ENCODE measurements at regions not wholly inside any gene's neighbourhood (a gene's known extent, or its start where the extent isn't known, plus 50 kb on each side); places are given as distances from the start of the nearest gene placed in this dataset.
"Not testable (repeated sequence)": the region's sequence is repeated elsewhere in the genome, so short reads cannot be mapped to it uniquely, and the experiment has no call there.

DNA sequence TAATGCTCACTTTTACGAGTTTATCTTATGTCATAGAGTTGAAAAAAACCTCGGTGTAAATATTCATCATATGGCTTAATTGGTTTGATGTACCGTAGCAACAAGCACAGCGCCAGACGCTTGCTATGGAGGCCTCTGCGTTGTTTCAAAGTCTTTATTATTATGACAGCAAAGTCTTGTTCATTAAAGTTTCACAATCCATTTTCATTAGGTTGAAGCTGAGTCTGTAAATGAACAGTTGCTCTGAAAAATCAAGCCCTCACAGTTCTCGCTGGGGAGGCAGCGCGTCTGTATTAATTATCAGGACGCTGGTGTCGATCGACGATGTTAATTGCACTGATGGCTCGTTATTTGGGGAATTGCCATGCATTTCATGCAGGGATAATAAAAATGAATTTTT is 185.6 kb downstream of the INSC start:
- no peak for DNase-seq

DNA sequence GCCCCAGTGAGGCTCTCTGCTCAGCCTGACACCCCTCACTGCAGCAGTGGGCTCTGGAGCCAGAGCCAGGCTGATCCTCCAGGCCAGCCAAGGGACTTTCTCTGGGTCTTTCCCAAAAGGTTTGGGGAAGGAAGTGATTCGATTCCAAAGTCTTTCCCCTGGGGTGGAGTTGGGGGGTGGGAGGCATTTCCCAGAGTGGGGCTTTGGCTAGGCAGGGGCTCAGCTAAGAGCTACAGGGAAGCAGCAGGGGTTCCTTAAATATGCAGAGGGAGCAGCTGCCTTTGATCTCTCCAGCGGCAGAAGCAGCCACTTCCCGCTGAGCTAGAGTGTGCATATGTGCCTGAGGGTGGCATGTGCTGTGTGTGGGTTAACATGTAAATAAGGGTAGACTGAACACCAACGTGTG is 192.9 kb downstream of the INSC start:
- no peak for DNase-seq

DNA sequence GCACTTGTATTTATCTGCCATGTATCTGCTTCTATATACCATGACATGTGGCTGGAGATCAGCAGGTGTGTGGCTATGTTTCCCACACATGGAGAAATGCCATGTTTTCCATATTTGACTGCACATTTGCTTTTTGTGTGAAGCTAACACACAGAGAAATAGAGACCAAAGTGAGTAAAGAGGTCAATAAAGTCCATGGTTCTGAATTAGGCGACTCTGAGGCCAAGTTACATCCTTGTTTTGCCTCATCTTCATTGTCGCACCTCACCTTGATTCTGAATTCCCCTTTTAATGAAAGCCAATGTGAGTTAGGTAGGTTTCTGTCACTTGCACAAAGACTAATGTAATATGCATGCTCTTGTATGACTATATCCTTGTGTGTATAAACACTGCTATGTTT is 194.1 kb downstream of the INSC start:
- no peak for DNase-seq

DNA sequence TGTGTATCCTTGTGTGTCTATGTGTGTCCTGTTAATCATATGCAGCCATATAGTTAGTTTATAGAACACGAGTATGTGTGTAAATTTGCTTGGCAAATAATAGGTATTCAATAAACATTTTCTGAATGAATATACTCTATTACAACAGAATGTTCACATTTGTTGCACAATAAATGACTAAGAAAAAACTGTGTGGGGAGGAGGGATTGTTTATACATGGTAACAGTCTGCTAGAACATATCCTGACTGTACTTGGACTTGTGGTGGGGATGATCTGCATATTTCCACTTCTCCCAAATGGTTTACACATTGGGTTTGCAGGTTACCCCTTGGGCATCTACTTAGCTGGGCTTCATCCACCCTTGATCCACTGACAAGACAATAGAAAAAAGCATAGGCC is 194.6 kb downstream of the INSC start:
- no peak for DNase-seq

DNA sequence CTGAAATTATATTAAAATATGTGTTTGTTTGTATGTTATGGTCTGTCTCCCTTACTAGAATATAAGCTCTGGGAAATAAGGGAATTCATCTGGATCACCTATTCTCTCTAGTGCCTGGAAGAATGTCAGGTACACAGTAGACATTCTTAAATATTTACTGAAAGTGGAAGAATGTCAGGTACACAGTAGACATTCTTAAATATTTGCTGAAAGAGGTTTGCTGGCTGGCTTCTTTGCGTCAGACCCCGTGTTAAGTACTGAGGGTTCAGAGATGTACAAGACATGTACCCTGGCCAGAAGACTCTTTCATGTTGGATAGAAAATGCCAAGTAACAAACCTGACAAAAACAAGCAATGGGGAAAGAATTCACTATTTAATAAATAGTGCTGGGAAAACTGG is 199.1 kb downstream of the INSC start:
- DNase-seq, result no peak

DNA sequence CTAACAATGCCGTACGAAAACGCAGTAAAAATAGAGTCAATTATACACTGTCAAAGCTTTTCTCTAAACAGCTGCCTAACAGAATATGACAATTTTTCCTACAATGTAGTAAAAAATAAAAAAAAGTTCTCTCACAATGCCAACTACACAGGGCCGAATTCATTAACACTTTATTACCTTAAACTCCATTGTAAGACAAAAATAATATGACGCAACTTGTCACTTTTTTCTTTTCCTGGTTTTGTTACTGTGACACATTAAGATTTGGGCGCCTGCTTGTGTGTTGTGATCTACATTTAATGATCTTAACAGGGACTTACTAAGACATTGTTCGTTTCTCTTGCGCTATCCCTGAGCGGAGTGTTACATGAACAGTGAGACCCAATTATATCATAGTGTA is 204.1 kb downstream of the INSC start:
- DNase-seq, result no peak

DNA sequence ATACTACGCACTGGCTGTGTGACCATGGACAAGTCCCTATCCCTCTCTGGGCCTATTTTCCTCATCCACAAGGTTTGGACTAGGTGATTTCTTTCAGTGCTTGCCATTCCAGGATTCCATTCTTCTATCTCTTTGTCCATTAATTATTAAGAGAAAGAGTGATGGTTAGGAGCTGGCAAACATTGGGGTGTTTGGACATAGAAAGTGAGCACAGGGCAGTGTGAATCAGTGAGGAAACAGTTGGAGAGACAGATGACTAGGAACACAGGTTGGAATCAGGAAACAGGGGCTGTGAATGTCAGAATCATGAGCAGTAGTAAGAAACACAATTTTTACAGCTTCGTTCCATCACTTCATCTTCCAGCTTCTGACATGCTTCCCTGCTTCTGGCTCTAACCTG is 211.8 kb downstream of the INSC start:
- no peak for DNase-seq

DNA sequence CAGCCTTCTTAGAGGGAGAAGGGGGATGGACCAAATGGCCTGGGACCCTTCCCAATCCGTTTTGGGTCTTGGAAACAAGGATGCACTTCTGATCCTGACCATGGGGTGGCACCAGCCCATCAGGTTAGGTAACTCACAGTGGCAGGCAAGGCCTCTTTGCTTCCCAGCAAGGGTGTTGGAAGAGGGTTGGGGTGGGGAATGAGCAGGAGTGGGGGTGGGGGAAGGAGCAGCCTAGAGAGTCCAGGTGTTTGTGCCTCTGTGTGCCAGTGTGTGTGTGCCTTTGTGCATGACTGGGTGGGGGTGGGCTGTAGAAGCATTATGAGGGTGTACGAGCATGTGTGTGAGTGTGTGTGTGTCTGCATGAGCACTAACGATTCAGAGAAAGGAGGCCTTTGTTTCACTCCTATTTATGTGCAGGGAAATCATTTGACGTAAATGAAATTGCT is 213.1 kb downstream of the INSC start:
- peak; percentile 79 for DNase-seq

DNA sequence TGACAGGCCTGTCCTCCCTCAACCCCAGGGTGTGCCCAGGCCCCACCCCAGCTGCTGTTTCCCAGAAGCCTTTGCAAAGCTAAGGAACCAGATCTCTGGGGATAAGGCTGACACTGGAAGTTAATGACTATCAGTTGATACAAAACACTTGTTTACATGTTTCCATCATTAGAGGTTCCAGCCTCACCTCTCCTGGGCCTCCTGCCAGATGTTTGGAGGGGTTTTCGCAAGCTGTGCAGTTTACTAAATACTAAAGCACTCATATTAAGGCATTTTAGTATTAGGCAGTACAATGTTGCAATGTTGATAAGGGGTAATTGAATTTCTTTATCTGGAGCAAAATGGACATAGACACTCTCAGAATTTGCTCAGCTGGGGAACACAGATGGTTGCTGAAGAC is 218.7 kb downstream of the INSC start:
- no peak for DNase-seq

DNA sequence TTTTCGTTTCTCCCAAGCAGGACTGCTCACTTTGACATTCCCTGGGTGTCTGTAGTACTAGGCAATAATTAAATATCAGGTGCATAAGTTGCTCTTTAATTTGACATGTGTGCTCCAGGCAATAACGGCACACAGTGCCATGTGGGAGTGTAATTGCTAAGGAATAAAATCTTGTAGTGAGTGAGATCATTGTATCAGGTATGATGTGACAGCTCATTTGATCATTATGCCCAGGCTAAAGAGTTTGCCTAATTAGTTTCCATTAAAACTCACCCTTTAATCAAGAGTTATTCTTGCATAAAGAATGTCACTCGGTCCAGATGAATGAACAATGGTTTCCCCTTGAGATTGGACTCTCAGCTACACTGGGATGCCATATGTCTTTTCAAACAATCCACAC is 220.0 kb downstream of the INSC start:
- no peak for DNase-seq

DNA sequence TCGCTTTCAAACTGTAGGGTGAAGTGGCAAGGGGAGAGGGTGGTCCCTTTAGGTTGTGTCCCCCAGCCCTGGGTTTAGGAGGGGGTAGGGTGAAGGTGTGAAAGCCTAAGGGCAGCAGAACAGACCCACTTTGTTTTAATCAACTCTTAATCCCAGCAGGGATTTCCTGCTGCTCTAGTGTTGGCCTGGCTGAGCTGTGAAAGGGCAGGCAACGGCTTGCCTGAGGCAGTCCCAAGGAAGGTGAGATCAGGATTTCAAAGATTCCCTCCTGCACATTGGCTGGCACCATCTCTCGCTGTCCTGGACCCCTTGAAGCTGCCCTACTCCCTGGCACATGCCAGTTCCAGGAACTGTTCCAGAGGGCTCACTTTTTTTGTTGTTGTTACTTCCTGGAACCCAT is 221.3 kb downstream of the INSC start:
- DNase-seq, result no peak

DNA sequence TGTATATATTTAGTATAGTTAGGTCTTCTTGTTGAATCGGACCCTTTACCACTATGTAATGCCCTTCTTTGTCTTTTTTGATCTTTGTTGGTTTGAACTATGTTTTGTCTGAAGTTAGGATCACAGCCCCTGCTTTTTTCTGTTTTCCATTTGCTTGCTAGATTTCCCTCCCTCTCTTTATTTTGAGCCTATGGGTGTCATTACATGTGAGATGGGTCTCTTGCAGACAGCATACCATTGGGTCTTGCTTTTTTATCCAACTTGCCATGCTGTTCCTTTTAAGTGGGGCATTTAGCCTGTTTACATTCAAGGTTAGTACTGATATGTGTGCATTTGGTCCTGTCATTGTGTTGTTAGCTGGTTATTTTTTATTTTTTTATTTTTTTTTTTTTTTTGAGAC is 224.6 kb downstream of the INSC start:
- DNase-seq, result no peak

DNA sequence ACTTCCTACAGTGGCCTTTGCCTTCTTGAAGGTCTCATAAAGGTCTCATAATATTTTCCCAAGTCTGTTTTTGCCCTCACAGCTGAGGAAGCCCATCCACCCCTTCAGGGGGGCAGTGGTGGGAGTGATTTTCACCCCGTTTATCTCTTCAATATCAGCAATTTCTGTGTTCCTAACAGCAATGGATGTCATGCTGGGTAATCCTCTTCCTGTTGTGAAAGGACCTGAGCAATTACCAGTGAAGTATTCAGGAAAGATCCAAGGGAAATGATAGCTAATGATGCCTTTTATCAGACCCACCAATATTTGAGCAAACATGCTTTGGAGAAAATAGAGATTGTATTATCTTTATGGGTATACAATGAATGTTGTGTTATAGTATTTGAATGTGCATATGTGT is 226.9 kb downstream of the INSC start:
- DNase-seq, result no peak

DNA sequence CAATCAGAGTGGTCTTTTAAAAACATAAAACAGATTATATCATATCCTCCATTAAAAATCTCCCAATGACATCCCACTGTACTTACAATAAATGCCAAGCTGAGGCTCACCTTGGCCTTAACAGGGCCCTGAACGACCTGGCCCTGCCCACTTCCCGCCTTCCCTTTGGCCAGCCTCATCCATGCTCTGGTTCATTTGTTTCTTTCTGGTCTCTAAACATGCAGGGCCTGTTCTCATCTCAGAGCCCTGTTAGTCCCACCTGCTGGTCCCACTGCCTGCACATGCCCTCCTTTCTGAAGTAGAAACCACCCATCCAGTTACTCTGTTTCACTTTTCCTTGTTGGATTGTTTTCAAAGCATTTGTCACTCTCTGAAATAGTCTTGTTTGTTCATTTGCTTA is 227.4 kb downstream of the INSC start:
- DNase-seq, result no peak

DNA sequence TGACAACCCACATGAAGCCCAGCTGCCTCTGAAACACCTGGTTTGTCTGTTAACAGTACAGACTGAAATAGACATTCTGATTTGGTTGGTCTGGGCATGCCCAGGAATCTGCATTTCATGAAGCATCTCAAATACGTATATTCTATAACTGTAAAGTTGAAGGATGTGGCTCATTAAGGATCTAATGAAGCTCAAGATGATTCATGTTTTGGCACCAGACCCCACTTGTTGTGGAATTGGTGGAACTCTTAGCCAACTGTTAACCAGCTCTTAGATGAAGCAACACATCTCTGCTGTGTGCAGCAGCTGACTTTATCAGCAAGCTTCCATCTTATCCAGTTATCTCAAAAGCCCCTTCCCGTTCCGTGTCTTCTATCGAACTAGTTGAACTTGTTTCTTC is 232.2 kb downstream of the INSC start:
- no peak for DNase-seq

DNA sequence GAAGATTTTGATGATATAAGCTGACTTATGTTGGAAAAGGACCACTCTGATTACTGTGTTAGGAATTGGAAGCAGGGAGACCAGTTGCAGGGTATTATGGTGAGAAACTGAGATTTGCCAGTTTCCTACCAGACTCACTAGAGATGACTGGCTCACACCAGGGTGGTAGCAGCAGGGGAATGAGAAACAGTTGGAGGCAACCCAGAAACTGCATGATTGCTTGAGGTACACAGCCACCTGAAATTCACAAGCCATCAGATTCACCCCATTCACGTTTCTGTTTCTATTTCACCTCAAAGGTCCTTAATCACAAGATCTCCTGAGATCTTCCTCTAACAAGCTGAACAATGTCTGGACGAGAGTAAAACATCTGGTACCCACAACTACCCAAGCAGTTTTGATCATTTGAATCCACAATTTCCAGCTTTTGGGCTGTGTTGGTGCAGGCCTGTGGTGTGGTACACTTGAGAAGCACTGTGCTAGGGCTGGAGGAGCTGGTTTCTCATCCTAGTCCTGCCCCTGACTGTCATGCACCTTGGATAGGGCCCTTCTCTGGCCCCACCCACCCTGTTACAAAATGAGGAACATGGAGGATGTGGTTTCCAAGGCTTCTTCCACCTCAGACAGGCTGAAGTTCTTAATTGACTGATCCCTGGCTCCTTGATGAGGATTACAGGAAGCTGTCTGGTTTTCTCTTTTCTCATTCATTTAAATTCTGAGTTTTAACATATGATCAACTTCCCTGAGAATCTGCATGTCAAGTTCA is 233.4 kb downstream of the INSC start:
- DNase-seq, result no peak

DNA sequence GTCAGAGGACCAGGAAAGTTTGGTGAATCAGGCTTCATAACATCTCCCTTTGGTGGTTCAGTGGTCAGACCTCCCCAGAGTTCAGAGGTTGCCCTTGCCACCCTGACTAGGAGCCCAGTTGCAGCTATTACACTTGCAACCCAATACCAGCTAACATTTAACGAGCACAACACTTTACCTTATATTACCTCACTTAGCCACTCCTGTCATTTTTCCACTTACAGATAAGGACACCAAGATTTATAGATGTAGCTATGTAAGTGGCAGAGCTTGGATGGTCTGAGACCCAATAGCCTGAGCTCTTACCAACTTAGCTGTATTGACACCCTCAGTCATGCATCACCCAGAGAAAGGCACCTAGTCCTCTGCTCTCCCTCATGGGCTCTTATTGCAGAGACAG is 234.7 kb downstream of the INSC start:
- DNase-seq, result no peak

DNA sequence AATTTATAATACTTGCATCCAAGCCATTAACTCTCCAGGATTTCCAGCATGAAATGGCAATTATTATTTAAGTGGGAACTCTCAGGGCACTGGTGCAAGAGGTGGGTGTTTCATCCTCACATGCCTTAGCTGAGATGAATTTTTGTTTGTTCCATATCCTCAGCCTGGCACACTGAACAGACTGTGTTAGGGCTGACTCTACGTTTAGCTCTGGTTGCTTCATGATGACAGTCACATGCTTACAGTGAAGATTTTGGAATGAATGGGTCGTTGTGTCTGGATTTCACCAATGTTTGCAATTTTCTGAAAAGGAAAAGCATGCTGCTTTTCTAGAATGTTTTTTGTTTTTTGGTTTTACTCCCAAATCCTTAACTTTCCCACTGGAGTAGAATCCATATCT is 246.6 kb downstream of the INSC start:
- no peak for DNase-seq

DNA sequence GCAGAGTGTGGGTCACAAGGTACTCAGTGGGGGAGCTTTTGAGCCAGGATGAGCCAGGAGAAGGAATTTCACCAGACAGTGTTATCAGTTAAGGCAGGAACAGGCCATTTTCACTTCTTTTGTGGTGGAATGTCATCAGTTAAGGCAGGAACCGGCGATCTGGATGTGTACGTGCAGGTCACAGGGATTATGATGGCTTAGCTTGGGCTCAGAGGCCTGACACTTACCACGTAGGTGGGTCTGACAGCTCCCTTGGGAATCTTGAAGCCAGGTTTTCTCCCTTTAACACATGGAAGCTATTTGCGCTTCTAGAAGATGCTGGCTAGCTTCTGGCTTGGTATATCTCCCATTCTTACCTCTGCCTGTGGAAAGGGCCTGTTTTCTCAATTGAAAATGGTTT is 250.6 kb downstream of the INSC start:
- not testable (repeated sequence) for DNase-seq

DNA sequence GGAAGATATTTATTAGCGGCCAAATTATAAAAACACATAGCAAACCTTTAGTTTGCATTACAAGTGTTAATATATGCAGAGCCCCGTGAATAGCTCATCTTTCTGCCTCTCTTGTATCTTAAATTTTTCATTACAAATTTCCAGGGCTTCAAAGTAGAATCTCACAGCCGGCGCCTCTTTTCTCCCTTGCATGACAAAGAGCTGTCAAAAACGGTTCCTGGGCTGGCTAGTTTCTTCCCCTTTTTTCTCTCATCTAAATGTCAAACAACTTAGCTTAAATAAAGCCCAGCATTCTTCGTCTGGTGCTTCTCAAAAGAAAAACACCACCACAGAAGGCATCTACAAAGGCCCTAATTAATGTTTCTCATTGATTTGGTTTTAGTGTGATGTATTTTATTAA is 253.0 kb downstream of the INSC start:
- DNase-seq, result no peak

DNA sequence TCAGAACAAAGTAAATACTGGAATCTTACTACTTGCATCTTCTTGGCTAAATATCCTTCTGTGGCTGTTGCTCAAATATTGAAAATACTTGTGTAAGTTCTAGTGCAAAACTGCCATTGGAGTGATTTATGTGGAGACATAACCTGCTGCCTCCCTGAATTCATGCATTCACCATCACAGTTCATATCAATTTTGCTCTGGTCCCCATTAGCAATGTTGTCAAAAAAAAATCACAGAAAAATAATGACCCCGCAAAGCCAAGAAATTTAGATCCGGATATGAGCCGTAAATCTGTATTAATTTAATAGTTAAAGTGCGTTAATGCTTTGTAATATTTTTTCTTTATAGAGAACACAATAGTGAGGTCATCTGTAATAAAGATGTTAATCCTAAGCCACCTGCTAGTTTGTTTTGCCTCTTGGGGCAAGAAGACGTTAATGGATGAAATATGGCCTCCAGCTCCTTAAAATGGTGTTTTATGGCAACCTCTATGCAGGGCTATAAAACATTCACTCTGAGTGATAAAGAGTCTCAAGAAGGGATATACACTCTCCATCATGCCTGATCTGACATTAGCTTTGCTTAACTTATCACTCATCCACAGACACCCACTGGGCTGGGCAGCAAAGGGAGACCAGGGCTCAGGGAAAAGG is 255.9 kb downstream of the INSC start:
- no peak for DNase-seq

DNA sequence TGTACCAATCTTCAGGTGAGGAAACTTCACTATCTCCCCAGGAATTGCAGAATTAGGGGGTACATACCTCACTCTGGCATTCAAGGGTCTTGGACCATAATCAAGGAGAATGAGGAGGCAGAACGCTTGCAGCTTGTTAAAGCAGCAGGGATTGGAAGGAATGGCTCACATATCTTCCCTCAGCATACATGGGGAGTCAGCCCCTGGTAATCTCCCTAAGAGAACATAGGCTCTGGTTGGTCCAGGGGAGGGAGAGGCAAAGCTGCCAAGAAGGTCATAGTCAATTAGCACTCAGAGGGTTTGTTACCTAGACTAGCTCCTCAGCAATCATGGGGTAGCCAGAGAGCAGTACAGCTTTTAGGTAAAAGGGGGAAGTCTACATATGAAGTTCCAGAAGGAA is 256.8 kb downstream of the INSC start:
- DNase-seq, result no peak

DNA sequence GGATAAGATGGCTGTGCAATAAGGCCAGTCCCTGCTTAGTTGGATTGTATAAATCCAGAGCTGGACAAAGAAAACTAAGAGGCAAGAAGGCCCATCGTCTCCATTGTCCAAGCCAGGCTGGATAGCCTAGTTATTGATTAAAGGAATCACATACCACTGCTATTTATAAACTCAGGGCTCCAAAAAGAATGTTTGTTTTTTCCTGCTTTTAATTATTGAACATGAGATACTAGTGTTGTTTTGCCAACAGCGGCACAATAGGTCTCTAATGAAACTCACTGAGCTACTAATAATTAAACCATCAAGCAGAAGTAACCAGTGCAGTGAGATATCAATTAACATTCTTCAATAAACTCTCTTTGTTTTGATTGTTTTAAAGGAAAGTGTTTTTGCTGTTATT is 259.7 kb downstream of the INSC start:
- no peak for DNase-seq

DNA sequence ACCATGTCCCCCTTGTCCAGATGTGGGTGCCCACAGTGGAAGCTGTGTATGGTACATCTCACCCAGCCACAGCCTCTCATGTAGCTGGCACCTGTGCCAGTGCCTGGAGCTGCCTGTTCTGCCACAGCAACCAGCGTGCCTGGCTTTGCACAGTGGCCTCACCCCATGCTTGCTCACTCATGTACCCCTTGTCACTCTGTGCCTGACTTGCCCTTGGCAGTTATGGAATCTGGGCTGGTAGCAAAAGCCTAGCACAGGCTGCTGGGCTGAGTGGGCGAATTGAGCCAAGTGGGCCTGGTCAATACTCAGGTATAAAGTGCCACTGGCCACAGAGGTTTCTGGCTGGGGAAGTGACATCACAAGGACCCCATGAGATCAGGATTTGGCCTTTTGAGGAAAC is 264.2 kb downstream of the INSC start:
- DNase-seq, result no peak

DNA sequence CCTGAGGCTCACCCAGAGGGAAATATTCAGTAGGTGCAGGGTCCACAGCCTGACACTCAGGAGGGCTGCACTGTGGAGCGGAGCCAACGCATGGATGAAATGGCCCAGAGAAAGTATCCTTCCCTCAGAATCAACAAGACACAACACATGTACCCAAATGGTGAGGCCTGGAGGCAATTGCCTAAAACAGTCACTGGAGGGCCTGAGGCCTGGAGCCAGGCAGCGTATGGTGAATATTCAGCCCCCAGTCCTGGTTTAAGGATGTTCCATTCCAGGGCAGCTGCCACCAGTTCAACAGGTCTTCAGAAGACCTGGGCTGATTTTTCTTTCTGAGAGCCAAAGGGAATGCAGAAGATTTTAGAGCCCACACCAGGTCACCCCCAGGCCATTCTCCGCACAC is 264.8 kb downstream of the INSC start:
- no peak for DNase-seq

All from NCI-H1436 (cell line).